NCI-H345 (cell line): ENCODE measurements at regions not wholly inside any gene's neighbourhood (a gene's known extent, or its start where the extent isn't known, plus 50 kb on each side); places are given as distances from the start of the nearest gene placed in this dataset.
"Not testable (repeated sequence)": the region's sequence is repeated elsewhere in the genome, so short reads cannot be mapped to it uniquely, and the experiment has no call there.

Experiments
- DNase-seq: peaks from one replicate; lab custom pipeline; 2025; lab: John Stamatoyannopoulos, UW

DNA sequence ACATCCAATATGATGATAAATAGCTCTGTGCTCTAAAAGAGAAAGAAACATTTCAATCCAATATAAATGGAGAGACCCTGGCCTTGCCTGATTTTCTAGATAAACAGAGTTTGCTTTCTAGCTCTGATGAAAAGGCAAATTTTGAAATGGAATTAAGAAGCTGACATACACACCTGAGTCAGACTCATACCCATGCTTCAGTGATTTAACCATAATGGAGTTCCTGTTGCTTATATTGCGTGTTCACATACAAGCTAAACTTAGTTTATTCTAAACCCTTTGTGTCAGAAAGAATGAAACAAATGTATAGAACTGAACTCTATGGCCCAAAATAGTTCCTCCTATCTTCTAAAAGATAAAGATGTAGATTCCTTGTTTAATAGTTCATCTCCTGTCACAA is 760.8 kb upstream of the ARPP21 start:
- DNase-seq: no peak

GRCh38 chr3:34881026-34881425 is 758.3 kb upstream of the ARPP21 start:
- DNase-seq: no peak

- no peak for DNase-seq
Measured at GRCh38 chr3:34882764-34883163, 756.6 kb upstream of the ARPP21 start.

- no peak for DNase-seq
Measured at GRCh38 chr3:34884007-34884406, 755.3 kb upstream of the ARPP21 start.

- DNase-seq: no peak
Measured at GRCh38 chr3:34886443-34886842, 752.9 kb upstream of the ARPP21 start.

GRCh38 chr3:34889641-34890040 is 749.7 kb upstream of the ARPP21 start:
- no peak for DNase-seq

DNA sequence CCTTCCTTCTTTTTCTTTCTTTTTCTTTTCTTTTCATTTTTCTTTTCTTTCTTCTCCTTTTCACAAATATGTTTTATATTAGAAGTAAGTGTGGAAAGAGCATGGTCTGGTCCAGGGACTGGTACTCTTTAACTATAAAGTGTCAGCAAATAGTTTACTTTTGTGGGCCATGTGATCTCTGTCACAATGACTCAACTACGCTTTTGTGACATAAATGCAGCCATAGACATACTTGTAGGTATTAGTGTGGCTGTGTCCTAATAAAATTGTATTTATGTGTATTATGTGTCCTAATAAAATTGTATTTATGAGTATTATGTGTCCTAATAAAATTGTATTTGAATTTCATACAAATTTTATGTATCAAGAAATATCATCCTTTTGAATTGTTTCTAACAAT is 749.1 kb upstream of the ARPP21 start:
- DNase-seq: no peak

- DNase-seq: no peak
Measured at GRCh38 chr3:34891941-34892340, 747.4 kb upstream of the ARPP21 start.

DNA sequence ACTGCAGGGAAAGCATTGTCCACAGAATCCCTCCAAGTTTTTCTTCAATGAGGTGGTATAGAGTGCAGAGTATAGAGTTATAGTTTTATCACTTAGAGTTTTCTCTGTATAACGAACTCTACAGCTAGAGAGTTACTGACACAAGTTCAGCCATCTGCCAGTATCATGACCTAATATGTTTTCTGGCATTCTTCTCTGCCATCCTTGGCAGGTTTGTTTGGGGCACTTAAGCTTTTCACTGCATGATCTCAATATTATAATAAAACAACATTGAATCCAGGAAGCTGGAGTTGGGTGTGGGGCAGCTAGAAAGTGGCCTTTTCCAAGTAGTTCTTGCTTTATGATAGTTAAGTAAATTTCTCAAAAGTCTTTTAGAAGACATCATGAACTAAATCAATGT is 743.5 kb upstream of the ARPP21 start:
- no peak for DNase-seq

DNA sequence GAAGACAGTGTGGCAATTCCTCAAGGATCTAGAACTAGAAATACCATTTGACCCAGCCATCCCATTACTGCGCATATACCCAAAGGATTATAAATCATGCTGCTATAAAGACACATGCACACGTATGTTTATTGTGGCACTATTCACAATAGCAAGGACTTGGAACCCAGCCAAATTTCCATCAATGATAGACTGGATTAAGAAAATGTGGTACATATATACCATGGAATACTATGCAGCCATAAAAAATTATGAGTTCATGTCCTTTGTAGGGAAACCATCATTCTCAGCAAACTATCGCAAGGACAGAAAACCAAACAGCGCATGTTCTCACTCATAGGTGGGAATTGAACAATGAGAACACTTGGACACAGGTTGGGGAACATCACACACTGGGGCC is 729.6 kb upstream of the ARPP21 start:
- DNase-seq: not testable (repeated sequence)

DNA sequence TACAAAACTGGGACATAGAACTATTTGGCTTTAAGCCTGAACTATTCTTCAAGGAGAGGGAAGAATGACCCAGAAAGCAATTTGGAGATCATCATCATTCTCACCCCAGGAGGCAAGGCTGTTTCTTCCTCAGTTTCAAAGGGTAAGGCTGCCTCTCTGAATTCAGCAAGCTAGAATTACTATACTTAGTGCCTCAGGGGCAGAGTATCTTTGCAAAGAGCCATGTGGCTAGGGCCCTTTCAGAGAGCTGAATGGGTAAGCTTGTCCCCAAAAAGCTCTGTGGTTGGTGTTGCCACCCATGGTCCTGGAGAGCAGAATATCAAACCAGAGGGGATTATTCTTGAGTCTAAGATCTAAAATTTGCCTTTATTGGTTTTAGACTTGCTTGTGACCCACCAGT is 720.3 kb upstream of the ARPP21 start:
- no peak for DNase-seq

GRCh38 chr3:34920806-34921205 is 718.5 kb upstream of the ARPP21 start:
- DNase-seq: no peak

DNA sequence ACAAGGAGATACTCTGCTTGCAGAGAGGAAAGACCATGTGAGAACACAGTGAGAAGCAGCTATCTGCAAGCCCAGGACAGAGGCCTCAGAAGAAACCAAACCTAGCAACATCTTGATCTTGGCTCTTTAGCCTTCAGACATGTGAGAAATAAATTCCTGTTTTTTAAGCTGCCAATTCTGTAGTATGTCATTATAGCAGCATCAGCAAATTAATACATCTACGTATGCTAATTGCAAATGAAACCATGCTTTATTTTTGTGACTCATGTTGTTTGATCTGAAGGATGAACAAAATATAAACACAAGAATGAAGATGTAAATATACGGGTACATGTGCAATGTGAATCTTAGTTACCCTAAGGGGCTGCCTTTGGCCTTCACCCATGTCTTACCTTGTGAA is 714.4 kb upstream of the ARPP21 start:
- no peak for DNase-seq

DNA sequence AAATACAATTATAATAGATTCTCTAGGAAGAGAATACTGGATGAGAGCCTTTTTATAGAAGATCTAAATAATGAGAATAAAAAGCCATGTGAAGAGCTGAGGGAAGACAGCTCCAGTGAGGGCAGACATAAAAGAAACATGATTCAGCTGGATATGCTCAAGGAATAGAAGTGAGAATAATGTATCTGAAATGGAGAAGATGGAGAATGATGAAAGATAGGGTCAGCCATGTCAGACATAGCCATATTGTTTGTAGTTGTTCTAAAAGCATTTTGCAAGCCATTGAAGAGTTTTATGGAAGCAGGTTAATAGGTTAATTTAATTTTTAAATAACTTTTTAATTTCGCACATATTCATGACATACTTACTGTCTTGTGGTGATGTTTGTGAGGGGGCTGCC is 713.5 kb upstream of the ARPP21 start:
- no peak for DNase-seq

DNA sequence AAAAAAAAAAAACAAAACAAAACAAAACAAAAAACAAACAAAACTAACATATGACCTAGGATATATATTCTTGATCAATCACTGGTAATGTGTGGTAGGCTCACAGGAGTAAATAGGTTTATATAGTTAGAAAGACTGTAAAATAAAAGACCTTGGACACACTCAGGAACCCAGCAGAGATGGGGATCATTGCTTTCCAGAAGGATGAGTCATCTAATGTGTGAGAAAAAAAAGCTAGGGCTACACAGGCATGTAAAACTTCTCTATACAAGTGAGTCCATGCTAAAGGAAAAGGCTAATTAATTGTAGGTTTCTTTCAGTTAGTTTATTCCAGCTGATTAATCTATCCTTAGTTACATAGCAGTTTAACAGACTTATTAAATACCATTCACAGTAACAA is 710.3 kb upstream of the ARPP21 start:
- no peak for DNase-seq

DNA sequence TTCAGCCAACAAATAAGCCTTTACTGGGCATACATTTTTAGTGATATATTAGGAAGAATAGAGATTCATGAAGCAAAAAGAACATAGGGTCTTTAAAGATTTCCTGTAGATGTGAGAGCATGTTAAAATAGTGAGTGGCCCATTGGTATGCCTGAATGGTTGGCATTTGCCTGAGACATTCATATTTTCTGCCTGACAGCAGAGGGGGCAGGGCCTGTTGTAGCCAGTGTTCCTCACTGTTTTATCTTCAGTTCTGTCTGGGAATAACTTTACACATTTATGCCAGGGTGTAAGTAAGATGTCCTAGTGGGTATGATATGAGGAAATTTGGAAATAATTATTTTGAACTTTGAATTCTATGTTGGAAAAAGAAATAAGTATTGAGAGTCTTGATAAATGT is 704.7 kb upstream of the ARPP21 start:
- no peak for DNase-seq

DNA sequence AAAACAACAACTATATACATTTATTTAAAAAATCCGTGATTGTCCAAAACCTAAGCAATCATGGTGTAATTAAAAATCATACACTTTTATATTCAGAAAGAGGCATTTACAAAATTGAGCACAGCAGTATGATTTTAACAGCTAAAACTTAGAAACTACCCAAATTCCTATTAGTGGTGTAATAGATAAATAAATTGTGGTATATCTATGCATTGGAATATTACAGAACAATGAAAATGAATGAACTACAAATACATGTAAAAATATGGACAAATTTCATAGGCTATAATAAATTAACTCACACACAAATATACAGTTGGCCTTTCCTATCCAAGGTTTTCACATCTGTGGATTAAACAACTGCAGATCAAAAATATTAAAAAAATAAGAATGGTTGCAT is 700.5 kb upstream of the ARPP21 start:
- DNase-seq: no peak

- DNase-seq: no peak
Measured at GRCh38 chr3:34942256-34942655, 697.1 kb upstream of the ARPP21 start.

- no peak for DNase-seq
Measured at GRCh38 chr3:34947834-34948233, 691.5 kb upstream of the ARPP21 start.

DNA sequence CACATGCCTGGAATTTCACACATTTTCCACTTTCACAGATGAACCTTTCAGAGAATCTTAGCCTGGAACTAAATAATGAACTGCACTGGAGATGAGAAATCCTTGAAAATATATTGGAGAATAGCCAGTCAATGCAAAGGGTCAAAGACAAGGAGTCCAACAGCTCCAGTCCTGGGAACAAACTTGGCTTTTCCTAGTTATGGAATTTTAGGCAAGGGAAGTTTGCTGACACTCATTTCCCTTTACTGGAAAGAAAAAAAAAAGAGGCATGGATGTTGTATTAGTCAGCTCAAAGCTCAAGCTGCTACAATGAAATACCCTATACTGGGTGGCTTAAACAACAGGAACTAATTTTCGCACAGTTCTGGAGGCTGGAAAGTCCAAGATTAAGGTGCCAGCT is 690.8 kb upstream of the ARPP21 start:
- DNase-seq: no peak

DNA sequence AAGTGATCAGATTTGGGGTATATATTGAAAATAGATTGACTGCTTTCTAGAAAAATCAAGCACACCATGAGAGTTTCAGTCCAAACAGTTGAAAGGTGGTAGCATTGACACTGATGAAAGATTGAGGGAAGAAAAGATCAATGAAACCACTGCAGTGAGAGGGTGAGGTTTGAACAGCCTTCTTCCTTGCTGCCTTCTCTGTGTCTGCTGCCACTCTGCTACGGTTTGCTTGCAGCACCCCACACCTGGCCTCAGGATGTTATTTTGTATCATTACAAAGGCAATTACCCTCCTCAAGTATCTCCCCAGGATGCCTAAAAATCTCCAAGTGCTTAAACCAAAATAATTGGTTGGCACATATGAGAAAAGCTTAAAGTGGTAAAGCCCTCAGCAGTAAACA is 683.6 kb upstream of the ARPP21 start:
- DNase-seq: peak; percentile 39

- no peak for DNase-seq
Measured at GRCh38 chr3:34956511-34956910, 682.8 kb upstream of the ARPP21 start.

DNA sequence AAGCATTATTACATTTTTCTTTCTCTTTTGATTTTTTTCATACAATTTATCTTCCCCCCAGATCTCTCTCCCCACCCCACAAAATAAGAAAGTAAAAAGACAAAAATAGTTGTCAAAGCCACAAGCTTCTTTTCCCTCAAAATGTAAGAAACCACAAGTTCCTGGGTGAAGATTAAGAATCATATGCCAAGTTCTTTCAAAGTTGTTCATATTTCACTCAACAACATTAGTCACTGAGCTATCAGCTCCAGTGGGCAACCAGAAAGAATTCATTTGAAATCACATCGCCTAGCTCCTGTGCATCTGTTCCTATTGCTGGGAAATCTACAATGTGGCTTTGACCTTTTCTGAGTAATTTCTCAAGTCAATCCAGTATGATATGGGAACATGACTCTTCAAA is 681.6 kb upstream of the ARPP21 start:
- no peak for DNase-seq

DNA sequence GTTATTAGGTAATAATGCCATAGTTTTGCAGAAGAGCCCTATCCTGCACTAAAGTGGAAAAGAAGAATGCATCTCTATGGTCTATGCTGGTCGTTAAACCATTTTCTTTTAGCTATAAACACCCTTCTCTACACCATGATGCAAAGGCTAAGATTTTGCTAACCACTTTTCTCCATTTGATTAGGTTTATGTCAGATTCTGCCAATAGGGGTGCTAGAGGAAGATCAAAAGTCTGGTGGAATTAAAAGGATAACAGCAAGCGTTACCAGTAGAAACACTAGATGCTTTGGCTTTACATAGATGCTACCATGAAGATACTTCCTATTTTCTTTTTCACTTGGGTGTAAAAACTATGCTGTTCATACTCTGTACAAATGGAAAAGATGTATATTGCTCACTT is 669.8 kb upstream of the ARPP21 start:
- no peak for DNase-seq

GRCh38 chr3:34972481-34972880 is 666.8 kb upstream of the ARPP21 start:
- no peak for DNase-seq
